DND-41 (cell line): ENCODE measurements at regions not wholly inside any gene's neighbourhood (a gene's known extent, or its start where the extent isn't known, plus 50 kb on each side); places are given as distances from the start of the nearest gene placed in this dataset.

Experiments
- ATAC-seq: fragments of 200-7000 bp; cut with Tn5 transposase; 3 replicates; pipeline ENCODE4 v1.9.1; 2021; ENCODE audit warnings: low read depth; ENCODE audit not compliant: insufficient read depth
- DNase-seq: peaks from one replicate; pipeline ENCODE4 v3.0.0-alpha.2; 2020
- H2AFZ ChIP-seq: 2 replicates; pipeline ENCODE4 v1.6.0; 2012; ENCODE audit warnings: low read depth, low read length
- H3K27ac ChIP-seq: 2 replicates; pipeline ENCODE4 v1.5.1; 2012; ENCODE audit warnings: low read length, inconsistent platforms
- H3K27me3 ChIP-seq: fragments of 200-600 bp; sonication (generic); 2 replicates; pipeline ENCODE4 v1.6.0; 2012; ENCODE audit warnings: low read length, mild to moderate bottlenecking, inconsistent platforms; ENCODE audit not compliant: insufficient read depth, poor library complexity
- H3K36me3 ChIP-seq: 2 replicates; pipeline ENCODE4 v1.5.1; 2012; ENCODE audit warnings: low read length, inconsistent platforms; ENCODE audit not compliant: insufficient read depth
- H3K4me1 ChIP-seq: 2 replicates; pipeline ENCODE4 v1.5.1; 2012; ENCODE audit warnings: mild to moderate bottlenecking, low read length; ENCODE audit not compliant: insufficient read depth
- H3K4me2 ChIP-seq: 2 replicates; pipeline ENCODE4 v1.6.0; 2012; ENCODE audit warnings: mild to moderate bottlenecking, moderate library complexity, low read length, inconsistent platforms; ENCODE audit not compliant: insufficient read depth
- H3K4me3 ChIP-seq, 2 experiments: fragments of 200-600 bp in 1 of 2; shearing (Covaris generic) in 1 of 2; 2 replicates each; pipeline ENCODE4 v1.5.1; 2012 to 2016; ENCODE audit warnings: inconsistent platforms in 2 of 2, low read length in 2 of 2, mild to moderate bottlenecking in 2 of 2, low read depth in 1 of 2, moderate library complexity in 1 of 2
- H3K79me2 ChIP-seq: 2 replicates; pipeline ENCODE4 v1.6.0; 2012; ENCODE audit warnings: low read length, inconsistent platforms; ENCODE audit not compliant: insufficient read depth
- H3K9ac ChIP-seq: 2 replicates; pipeline ENCODE4 v1.6.0; 2012; ENCODE audit warnings: low read depth, mild to moderate bottlenecking, inconsistent platforms, low read length, moderate library complexity
- H3K9me3 ChIP-seq: 2 replicates; pipeline ENCODE4 v1.5.1; 2012; ENCODE audit warnings: low read length, moderate library complexity, mild to moderate bottlenecking, inconsistent platforms; ENCODE audit not compliant: insufficient read depth, severe bottlenecking
- H4K20me1 ChIP-seq: 2 replicates; pipeline ENCODE4 v1.6.0; 2012; ENCODE audit warnings: low read length; ENCODE audit not compliant: insufficient read depth
- EZH2 ChIP-seq: IDR thresholded peaks from 3 replicates; pipeline ENCODE4 v1.6.1; 2012; ENCODE audit warnings: borderline replicate concordance, low read depth, mild to moderate bottlenecking, moderate library complexity, low read length, inconsistent platforms; ENCODE audit not compliant: severe bottlenecking
- TF ChIP-seq, protein P1 (sequence below): IDR thresholded peaks from 2 replicates; pipeline ENCODE4 v1.5.1; 2012; ENCODE audit warnings: borderline replicate concordance, low read length, moderate library complexity, mild to moderate bottlenecking; ENCODE audit not compliant: poor library complexity, severe bottlenecking; ENCODE audit errors: extremely low read depth

DNA sequence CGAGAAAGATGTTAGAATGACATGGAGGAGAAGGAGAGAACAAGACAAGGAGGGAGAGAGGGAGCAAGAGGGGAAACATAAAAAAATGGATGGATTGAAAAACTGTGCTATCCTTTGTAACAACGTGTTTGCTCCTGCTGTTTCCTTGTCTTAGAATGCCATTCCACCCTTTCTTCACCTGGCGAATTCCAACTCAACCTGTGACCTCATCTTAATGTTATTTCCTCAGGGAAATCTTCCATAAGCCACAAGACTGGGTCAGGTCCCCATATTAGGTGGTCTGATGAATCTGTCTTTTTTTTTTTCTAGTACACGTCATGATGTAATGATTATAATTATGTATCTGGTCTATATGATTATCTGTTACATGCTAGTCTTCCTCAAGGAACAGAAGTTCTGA, 195.0 kb upstream of the MAF start:
- no peaks in the 10 kb centered on the region for H3K4me1 ChIP-seq
- H3K4me3 ChIP-seq, result no peak overlapping the region
- H3K9me3 ChIP-seq, result no peaks in the 10 kb centered on the region
- H3K79me2 ChIP-seq, result no peaks in the 10 kb centered on the region
- TF ChIP-seq, protein P1, sequence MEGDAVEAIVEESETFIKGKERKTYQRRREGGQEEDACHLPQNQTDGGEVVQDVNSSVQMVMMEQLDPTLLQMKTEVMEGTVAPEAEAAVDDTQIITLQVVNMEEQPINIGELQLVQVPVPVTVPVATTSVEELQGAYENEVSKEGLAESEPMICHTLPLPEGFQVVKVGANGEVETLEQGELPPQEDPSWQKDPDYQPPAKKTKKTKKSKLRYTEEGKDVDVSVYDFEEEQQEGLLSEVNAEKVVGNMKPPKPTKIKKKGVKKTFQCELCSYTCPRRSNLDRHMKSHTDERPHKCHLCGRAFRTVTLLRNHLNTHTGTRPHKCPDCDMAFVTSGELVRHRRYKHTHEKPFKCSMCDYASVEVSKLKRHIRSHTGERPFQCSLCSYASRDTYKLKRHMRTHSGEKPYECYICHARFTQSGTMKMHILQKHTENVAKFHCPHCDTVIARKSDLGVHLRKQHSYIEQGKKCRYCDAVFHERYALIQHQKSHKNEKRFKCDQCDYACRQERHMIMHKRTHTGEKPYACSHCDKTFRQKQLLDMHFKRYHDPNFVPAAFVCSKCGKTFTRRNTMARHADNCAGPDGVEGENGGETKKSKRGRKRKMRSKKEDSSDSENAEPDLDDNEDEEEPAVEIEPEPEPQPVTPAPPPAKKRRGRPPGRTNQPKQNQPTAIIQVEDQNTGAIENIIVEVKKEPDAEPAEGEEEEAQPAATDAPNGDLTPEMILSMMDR, result no peak
- no peak for TF ChIP-seq EZH2
- no peak overlapping the region for H2AFZ ChIP-seq
- H3K36me3 ChIP-seq, result no peaks in the 10 kb centered on the region
- H4K20me1 ChIP-seq, result no peaks in the 10 kb centered on the region
- DNase-seq (no peak), ATAC-seq (no peak)
- no peak overlapping the region for H3K27ac ChIP-seq
- no peaks in the 10 kb centered on the region for H3K27me3 ChIP-seq
- H3K9ac ChIP-seq, result no peak overlapping the region
- H3K4me2 ChIP-seq, result no peak overlapping the region

DNA sequence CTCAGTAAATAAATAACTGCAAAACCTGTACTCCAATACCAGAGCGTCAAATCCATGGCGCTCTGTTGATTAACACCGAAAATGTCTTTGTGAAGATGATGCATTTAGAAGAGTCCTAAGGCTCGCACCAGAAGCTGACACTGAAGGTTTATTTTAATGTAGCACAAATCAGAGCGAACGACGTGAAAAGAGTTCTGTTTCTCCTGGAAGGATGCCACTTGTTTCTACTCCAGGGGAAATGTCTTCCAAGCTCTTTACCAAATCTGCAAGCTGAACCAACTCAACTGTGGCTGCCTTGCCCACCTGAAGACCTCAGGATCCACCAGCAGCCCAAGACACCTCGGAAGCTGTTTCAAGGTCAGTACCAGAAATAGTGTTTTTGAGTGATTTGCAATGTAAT, 194.4 kb upstream of the MAF start:
- Histone ChIP-seq H3K9me3 (no peaks in the 10 kb centered on the region), H3K79me2 (no peaks in the 10 kb centered on the region), H3K4me2 (no peak overlapping the region), H3K36me3 (no peaks in the 10 kb centered on the region), H3K4me1 (no peaks in the 10 kb centered on the region), H4K20me1 (no peaks in the 10 kb centered on the region), H2AFZ (no peak overlapping the region), H3K27ac (no peak overlapping the region), H3K27me3 (no peaks in the 10 kb centered on the region), H3K9ac (no peak overlapping the region), H3K4me3 (no peak overlapping the region)
- TF ChIP-seq EZH2, result no peak
- TF ChIP-seq, protein P1, result no peak
- no peak for DNase-seq
- no peak for ATAC-seq

DNA sequence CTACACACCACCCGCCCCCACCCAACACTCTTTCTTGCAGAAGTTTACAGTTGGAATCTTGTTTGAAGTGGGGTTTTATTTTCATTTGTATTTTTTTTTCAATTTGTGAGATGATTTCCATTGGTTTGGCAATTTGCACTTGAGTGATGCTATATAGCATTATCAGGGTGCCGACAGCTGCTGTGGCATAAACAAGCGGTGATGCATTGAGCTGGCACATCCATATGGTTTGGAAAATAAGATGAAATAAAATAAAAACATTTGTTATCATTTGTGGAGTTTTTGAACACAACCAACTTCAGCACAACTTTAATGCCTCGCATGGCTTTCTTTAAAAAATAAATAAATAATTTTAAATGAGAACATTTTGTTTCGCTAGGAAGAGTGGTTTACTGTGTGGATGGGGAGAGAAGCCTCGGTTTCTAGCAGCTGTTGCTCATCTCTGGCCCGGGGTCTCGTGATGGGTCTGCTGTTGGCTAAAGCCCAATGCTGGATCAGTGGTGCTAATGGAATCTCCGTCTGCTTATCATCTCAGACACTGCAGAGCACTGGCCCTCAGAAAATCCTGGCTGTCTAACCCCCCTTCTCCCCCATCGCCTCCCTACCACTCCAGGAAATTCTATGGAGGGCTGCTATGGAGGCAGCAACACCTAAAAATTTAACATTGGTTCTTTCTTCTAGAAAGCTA, 192.3 kb upstream of the MAF start:
- no peak for DNase-seq

More for the DNA sequence above, 192.3 kb upstream of the MAF start:
- no peak for ATAC-seq
- no peaks in the 10 kb centered on the region for H3K27me3 ChIP-seq
- no peaks in the 10 kb centered on the region for H3K36me3 ChIP-seq
- no peak overlapping the region for H3K27ac ChIP-seq
- H3K4me3 ChIP-seq, result no peak overlapping the region
- no peak overlapping the region for H3K4me2 ChIP-seq
- no peaks in the 10 kb centered on the region for H3K4me1 ChIP-seq
- no peak overlapping the region for H3K9ac ChIP-seq
- no peaks in the 10 kb centered on the region for H4K20me1 ChIP-seq
- no peaks in the 10 kb centered on the region for H3K79me2 ChIP-seq
- H3K9me3 ChIP-seq, result no peaks in the 10 kb centered on the region
- H2AFZ ChIP-seq, result no peak overlapping the region
- TF ChIP-seq, protein P1, result no peak
- TF ChIP-seq EZH2, result no peak
